Motor neuron (in vitro differentiated cells): ENCODE measurements at regions not wholly inside any gene's neighbourhood (a gene's known extent, or its start where the extent isn't known, plus 50 kb on each side); places are given as distances from the start of the nearest gene placed in this dataset.

ENCODE experiments used
- ATAC-seq, 8 experiments: fragments of 200-7000 bp; cut with Tn5 transposase; replicated peaks in 6 of 8; 2 replicates each; pipeline ENCODE4 v1.8.0; 2021; ENCODE audit warnings: mild to moderate bottlenecking in 8 of 8, moderate library complexity in 8 of 8
- H3K27ac ChIP-seq, 2 donors: fragments of 250-450 bp; sonication (Bioruptor Pico); 2 replicates each; pipeline ENCODE4 v1.9.0; 2021; ENCODE audit warnings: antibody characterized with exemption in 2 of 2, mild to moderate bottlenecking in 2 of 2, moderate library complexity in 1 of 2
- H3K4me1 ChIP-seq, 2 donors: fragments of 250-450 bp; sonication (Bioruptor Pico); replicated peaks in 1 of 2; 2 replicates each; pipeline ENCODE4 v1.6.1; 2021; ENCODE audit warnings: antibody characterized with exemption in 2 of 2, mild to moderate bottlenecking in 2 of 2, moderate library complexity in 1 of 2
- H3K4me3 ChIP-seq, 5 donors: fragments of 250-450 bp; sonication (Bioruptor Pico); 2 replicates each; pipeline ENCODE4 v1.9.0; 2021; ENCODE audit warnings: antibody characterized with exemption in 5 of 5, mild to moderate bottlenecking in 5 of 5, moderate library complexity in 4 of 5
- WGBS, 10 experiments: fragments of 450-650 bp; shearing (Covaris generic); methylation state at CpG; one replicate each; pipeline ENCODE4 v1.0.0; 2022; 5-methylcytosine and 5-hydroxymethylcytosine counted together
- in situ Hi-C, 9 experiments: fragments of 400-800 bp; cut with MboI; loops; one replicate each; pipeline ENCODE4 v1.15.0; 2021; ENCODE audit warnings: low sequenced_read_pairs in 9 of 9, low pct_unique_long_range_greater_than_20kb in 2 of 9; ENCODE audit not compliant: unreplicated experiment in 9 of 9

DNA sequence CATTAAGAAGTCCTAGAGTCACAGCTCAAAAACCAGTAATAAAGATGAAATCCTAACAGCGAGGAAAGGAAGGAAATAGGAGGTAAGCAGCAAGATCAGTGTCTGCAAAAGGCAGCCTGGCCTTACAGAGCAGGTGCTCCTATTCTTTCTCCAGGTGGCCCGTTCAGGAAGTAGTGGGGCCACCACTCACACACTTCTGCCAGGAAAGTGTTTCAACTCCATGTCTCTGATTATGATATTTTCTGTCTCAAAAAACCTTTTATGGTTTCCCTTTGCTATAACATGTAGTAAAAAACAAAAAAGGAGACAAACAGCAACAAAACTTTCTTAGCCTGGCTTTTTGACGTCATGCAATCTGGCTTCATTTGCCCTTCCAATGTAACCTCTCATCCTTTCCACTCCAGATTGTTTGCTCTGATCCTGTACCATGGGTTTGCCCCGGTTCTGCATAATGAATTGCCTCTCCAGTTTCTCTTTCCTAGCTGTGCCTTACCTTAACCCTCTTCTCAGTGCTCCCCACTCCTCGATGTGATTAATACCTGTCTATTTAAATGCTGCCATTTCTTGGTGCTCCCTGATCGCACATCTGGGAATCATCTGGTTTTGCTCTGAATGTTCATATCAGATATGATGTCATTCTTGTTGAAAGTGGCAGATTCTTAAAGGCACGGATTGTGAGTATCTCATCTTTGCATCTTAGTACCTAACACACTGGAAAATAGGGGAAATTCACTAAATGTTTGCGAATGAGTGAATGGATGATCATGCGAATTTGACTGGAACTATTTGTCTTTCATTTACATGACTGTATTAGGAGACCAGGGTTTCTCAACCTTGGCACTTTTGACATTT is 50.6 kb upstream of the PTPRM start:
- peak in 3 of 8 experiments; percentile 40 to 52 (median 42) for ATAC-seq
- Histone ChIP-seq H3K4me1 (peaks cover 0 to 22% of the 10 kb centered on the region in 2 donors), H3K4me3 (no peak overlapping the region), H3K27ac (no peak overlapping the region)
- 11 to 79% (median 65%) methylated on average over 2 to 8 of the region's 9 CpGs; no CpG with 5 or more reads in 1 of the 10 experiments for WGBS, 10 experiments
- in situ Hi-C loops = no loop called here
